Activated naive CD4-positive, alpha-beta T cell treated with anti-CD3 and anti-CD28 coated beads for 36 hours (primary cell): ENCODE measurements at regions not wholly inside any gene's neighbourhood (a gene's known extent, or its start where the extent isn't known, plus 50 kb on each side); places are given as distances from the start of the nearest gene placed in this dataset.

ENCODE experiments used
- CTCF ChIA-PET: fragments of 350-600 bp; sonication (Branson Sonifier 250); formaldehyde crosslinking; loops from one replicate; lab custom pipeline; 2021; ENCODE audit warnings: antibody characterized with exemption; lab: Charles Lee
- DNase-seq: peaks from one replicate; pipeline ENCODE4 v3.0.0-alpha.2; 2020
- H3K27ac Mint-ChIP-seq: one replicate; pipeline ENCODE4 v1.8.0; 2021; ENCODE audit warnings: mild to moderate bottlenecking, mixed read lengths
- H3K27me3 Mint-ChIP-seq: one replicate; pipeline ENCODE4 v1.8.0; 2021; ENCODE audit warnings: low read depth, mixed read lengths
- H3K36me3 Mint-ChIP-seq: one replicate; pipeline ENCODE4 v1.8.0; 2021; ENCODE audit warnings: low read depth, mixed read lengths
- H3K4me1 Mint-ChIP-seq: one replicate; pipeline ENCODE4 v1.8.0; 2021; ENCODE audit warnings: low read depth, mixed read lengths
- H3K4me3 Mint-ChIP-seq: one replicate; pipeline ENCODE4 v1.8.0; 2021; ENCODE audit warnings: mild to moderate bottlenecking, moderate library complexity, mixed read lengths
- H3K9me3 Mint-ChIP-seq: one replicate; pipeline ENCODE4 v1.8.0; 2021; ENCODE audit warnings: mixed read lengths
- intact Hi-C: fragments of 100-400 bp; cut with micrococcal nuclease; formaldehyde crosslinking; loops from one replicate; pipeline ENCODE4 v1.15.1; 2023

GRCh38 chrX:39242187-39242586, 440.9 kb downstream of the MID1IP1 start:
- Mint-ChIP-seq H3K27ac (no peak overlapping the region), H3K9me3 (no peaks in the 10 kb centered on the region), H3K4me3 (no peak overlapping the region), H3K36me3 (no peaks in the 10 kb centered on the region), H3K4me1 (peaks cover 24% of the 10 kb centered on the region), H3K27me3 (no peaks in the 10 kb centered on the region)
- intact Hi-C loops = loop anchor here (1.0 to 5.0 kb wide), 2 partner anchors 80 to 490 kb away; no protein-coding TSS in a partner anchor
- peak; percentile 17 for DNase-seq
- CTCF ChIA-PET = interaction anchor here (0.6 to 1.6 kb wide), 5 partner anchors 12 to 458 kb away, joined by 3 to 4 read pairs (median 3); no protein-coding TSS in a partner anchor

GRCh38 chrX:39244147-39244546, 442.9 kb downstream of the MID1IP1 start:
- CTCF ChIA-PET = no interaction called here

GRCh38 chrX:39245024-39245423, 443.8 kb downstream of the MID1IP1 start:
- CTCF ChIA-PET = no interaction called here

More at GRCh38 chrX:39244147-39244546, 442.9 kb downstream of the MID1IP1 start:
- Mint-ChIP-seq H3K4me1 (peaks cover 8% of the 10 kb centered on the region), H3K27ac (no peak overlapping the region), H3K27me3 (no peaks in the 10 kb centered on the region), H3K9me3 (no peaks in the 10 kb centered on the region), H3K36me3 (no peaks in the 10 kb centered on the region), H3K4me3 (no peak overlapping the region)
- intact Hi-C loops = loop anchor here (5.0 kb wide), 1 partner anchor 492 kb away; no protein-coding TSS in a partner anchor
- DNase-seq = no peak

GRCh38 chrX:39247536-39247935, 446.3 kb downstream of the MID1IP1 start:
- CTCF ChIA-PET = no interaction called here
- Mint-ChIP-seq H3K36me3 (no peaks in the 10 kb centered on the region), H3K4me3 (no peak overlapping the region), H3K4me1 (peaks cover 24% of the 10 kb centered on the region), H3K27ac (no peak overlapping the region), H3K9me3 (no peaks in the 10 kb centered on the region), H3K27me3 (no peaks in the 10 kb centered on the region)
- DNase-seq = no peak
- intact Hi-C loops = no loop called here

More at GRCh38 chrX:39245024-39245423, 443.8 kb downstream of the MID1IP1 start:
- no peak overlapping the region for H3K27ac Mint-ChIP-seq
- H3K4me3 Mint-ChIP-seq = no peak overlapping the region
- intact Hi-C loops = no loop called here
- no peaks in the 10 kb centered on the region for H3K27me3 Mint-ChIP-seq
- H3K36me3 Mint-ChIP-seq = no peaks in the 10 kb centered on the region
- peaks cover 8% of the 10 kb centered on the region for H3K4me1 Mint-ChIP-seq
- DNase-seq = no peak
- no peaks in the 10 kb centered on the region for H3K9me3 Mint-ChIP-seq

GRCh38 chrX:39248330-39248729, 447.1 kb downstream of the MID1IP1 start:
- no peak for DNase-seq
- no peaks in the 10 kb centered on the region for H3K9me3 Mint-ChIP-seq
- H3K4me1 Mint-ChIP-seq = peaks cover 29% of the 10 kb centered on the region
- CTCF ChIA-PET = no interaction called here
- intact Hi-C loops = no loop called here
- H3K4me3 Mint-ChIP-seq = no peak overlapping the region
- no peak overlapping the region for H3K27ac Mint-ChIP-seq
- H3K27me3 Mint-ChIP-seq = no peaks in the 10 kb centered on the region
- no peaks in the 10 kb centered on the region for H3K36me3 Mint-ChIP-seq

- Mint-ChIP-seq H3K9me3 (no peaks in the 10 kb centered on the region), H3K4me3 (no peak overlapping the region), H3K27me3 (no peaks in the 10 kb centered on the region), H3K27ac (no peak overlapping the region), H3K4me1 (peaks cover 34% of the 10 kb centered on the region), H3K36me3 (no peaks in the 10 kb centered on the region)
- DNase-seq = no peak
- CTCF ChIA-PET = interaction anchor here (1.1 kb wide), 1 partner anchor 495 kb away, joined by 4 read pairs; no protein-coding TSS in a partner anchor
- intact Hi-C loops = no loop called here
Observed at GRCh38 chrX:39249999-39250398, 448.7 kb downstream of the MID1IP1 start.

- CTCF ChIA-PET = interaction anchor here (1.8 kb wide), 1 partner anchor 10 kb away, joined by 5 read pairs; no protein-coding TSS in a partner anchor
- H3K27me3 Mint-ChIP-seq = no peaks in the 10 kb centered on the region
- no peak overlapping the region for H3K4me3 Mint-ChIP-seq
- DNase-seq = no peak
- H3K36me3 Mint-ChIP-seq = peaks cover 2% of the 10 kb centered on the region
- no peaks in the 10 kb centered on the region for H3K9me3 Mint-ChIP-seq
- no peak overlapping the region for H3K27ac Mint-ChIP-seq
- intact Hi-C loops = no loop called here
- peaks cover 34% of the 10 kb centered on the region for H3K4me1 Mint-ChIP-seq
Observed at GRCh38 chrX:39251995-39252394, 450.7 kb downstream of the MID1IP1 start.

GRCh38 chrX:39253551-39253950, 452.3 kb downstream of the MID1IP1 start:
- H3K27me3 Mint-ChIP-seq = no peaks in the 10 kb centered on the region
- no peak for DNase-seq
- peaks cover 34% of the 10 kb centered on the region for H3K4me1 Mint-ChIP-seq
- H3K36me3 Mint-ChIP-seq = peaks cover 2% of the 10 kb centered on the region
- CTCF ChIA-PET = interaction anchor here (0.8 kb wide), 1 partner anchor 11 kb away, joined by 3 read pairs; no protein-coding TSS in a partner anchor
- intact Hi-C loops = no loop called here
- no peaks in the 10 kb centered on the region for H3K9me3 Mint-ChIP-seq
- H3K27ac Mint-ChIP-seq = no peak overlapping the region
- H3K4me3 Mint-ChIP-seq = no peak overlapping the region

GRCh38 chrX:39258331-39258730, 457.1 kb downstream of the MID1IP1 start:
- Mint-ChIP-seq H3K9me3 (no peaks in the 10 kb centered on the region), H3K4me1 (peaks cover 28% of the 10 kb centered on the region), H3K36me3 (peaks cover 2% of the 10 kb centered on the region), H3K4me3 (no peak overlapping the region), H3K27ac (no peak overlapping the region), H3K27me3 (no peaks in the 10 kb centered on the region)
- intact Hi-C loops = no loop called here
- CTCF ChIA-PET = no interaction called here
- no peak for DNase-seq

- peaks cover 42% of the 10 kb centered on the region for H3K4me1 Mint-ChIP-seq
- no peak overlapping the region for H3K4me3 Mint-ChIP-seq
- CTCF ChIA-PET = interaction anchor here (0.6 to 1.7 kb wide), 4 partner anchors 9 to 986 kb away, joined by 3 to 5 read pairs (median 4); no protein-coding TSS in a partner anchor
- H3K36me3 Mint-ChIP-seq = peaks cover under 1% of the 10 kb centered on the region
- intact Hi-C loops = loop anchor here (1.0 to 10.0 kb wide), 7 partner anchors 180 to 904 kb away; no protein-coding TSS in a partner anchor
- H3K27ac Mint-ChIP-seq = no peak overlapping the region
- DNase-seq = no peak
- H3K9me3 Mint-ChIP-seq = no peaks in the 10 kb centered on the region
- H3K27me3 Mint-ChIP-seq = no peaks in the 10 kb centered on the region
Observed at GRCh38 chrX:39260965-39261364, 459.7 kb downstream of the MID1IP1 start.

- Mint-ChIP-seq H3K4me3 (no peak overlapping the region), H3K27me3 (no peaks in the 10 kb centered on the region), H3K9me3 (no peaks in the 10 kb centered on the region), H3K4me1 (peaks cover 49% of the 10 kb centered on the region), H3K36me3 (no peaks in the 10 kb centered on the region), H3K27ac (peak overlapping the region; percentile 78)
- DNase-seq = peak; percentile 40
- CTCF ChIA-PET = interaction anchor here (0.9 to 1.7 kb wide), 4 partner anchors 10 to 49 kb away, joined by 3 to 5 read pairs (median 4); no protein-coding TSS in a partner anchor
- intact Hi-C loops = loop anchor here (1.0 to 10.0 kb wide), 9 partner anchors 70 to 903 kb away; no protein-coding TSS in a partner anchor
Observed at GRCh38 chrX:39261446-39262147, 460.3 kb downstream of the MID1IP1 start.

- DNase-seq = peak; percentile 47
- H3K4me1 Mint-ChIP-seq = peaks cover 57% of the 10 kb centered on the region
- intact Hi-C loops = loop anchor here (1.0 to 10.0 kb wide), 6 partner anchors 69 to 902 kb away; no protein-coding TSS in a partner anchor
- no peak overlapping the region for H3K4me3 Mint-ChIP-seq
- peak overlapping the region; percentile 84 for H3K27ac Mint-ChIP-seq
- CTCF ChIA-PET = interaction anchor here (0.6 to 1.7 kb wide), 6 partner anchors 11 to 939 kb away, joined by 3 to 5 read pairs (median 4); no protein-coding TSS in a partner anchor
- no peaks in the 10 kb centered on the region for H3K36me3 Mint-ChIP-seq
- H3K27me3 Mint-ChIP-seq = no peaks in the 10 kb centered on the region
- H3K9me3 Mint-ChIP-seq = no peaks in the 10 kb centered on the region
Observed at GRCh38 chrX:39262641-39263040, 461.4 kb downstream of the MID1IP1 start.
